ENCODE measurements at regions not wholly inside any gene's neighbourhood (a gene's known extent, or its start where the extent isn't known, plus 50 kb on each side); places are given as distances from the start of the nearest gene placed in this dataset.

- DNase-seq: no peak
Observed at GRCh38 chr11:15544353-15544752, 429.6 kb downstream of the INSC start.

- DNase-seq: no peak
Observed at GRCh38 chr11:15547685-15548084, 433.0 kb downstream of the INSC start.

- DNase-seq: no peak
Observed at GRCh38 chr11:15551901-15552851, 437.5 kb downstream of the INSC start.

- DNase-seq: no peak
Observed at GRCh38 chr11:15555161-15555560, 440.4 kb downstream of the INSC start.

GRCh38 chr11:15557457-15558230 is 442.9 kb downstream of the INSC start:
- no peak for DNase-seq

- no peak for DNase-seq
Observed at GRCh38 chr11:15558513-15559181, 443.9 kb downstream of the INSC start.

- no peak for DNase-seq
Observed at GRCh38 chr11:15560689-15561467, 446.2 kb downstream of the INSC start.

- DNase-seq: no peak
Observed at GRCh38 chr11:15562230-15562629, 447.5 kb downstream of the INSC start.

- no peak for DNase-seq
Observed at GRCh38 chr11:15563054-15563453, 448.3 kb downstream of the INSC start.

- DNase-seq: no peak
Observed at GRCh38 chr11:15565880-15566279, 451.2 kb downstream of the INSC start.

GRCh38 chr11:15568440-15568839 is 453.7 kb downstream of the INSC start:
- DNase-seq: no peak

- DNase-seq: no peak
Observed at GRCh38 chr11:15569305-15570025, 454.7 kb downstream of the INSC start.

GRCh38 chr11:15575409-15575808 is 460.7 kb downstream of the INSC start:
- DNase-seq: no peak

GRCh38 chr11:15576769-15577168 is 462.0 kb downstream of the INSC start:
- DNase-seq: no peak

- no peak for DNase-seq
Observed at GRCh38 chr11:15577519-15577918, 462.8 kb downstream of the INSC start.

- no peak for DNase-seq
Observed at GRCh38 chr11:15579287-15580001, 464.7 kb downstream of the INSC start.

GRCh38 chr11:15580056-15580774 is 465.5 kb downstream of the INSC start:
- no peak for DNase-seq

GRCh38 chr11:15580775-15581095 is 466.0 kb downstream of the INSC start:
- no peak for DNase-seq

GRCh38 chr11:15584158-15584557 is 469.4 kb downstream of the INSC start:
- DNase-seq: no peak
